Activated CD4-positive, alpha-beta T cell treated with anti-CD3 and anti-CD28 coated beads, Interleukin-2, amount 10 ng/mL, durations not matched to agents 24 days and 14 days (primary cell): ENCODE measurements at regions not wholly inside any gene's neighbourhood (a gene's known extent, or its start where the extent isn't known, plus 50 kb on each side); places are given as distances from the start of the nearest gene placed in this dataset.

Experiments
- DNase-seq: peaks from one replicate; pipeline ENCODE4 v3.0.0; 2022
- H3K27ac Mint-ChIP-seq: one replicate; pipeline ENCODE4 v1.8.0; 2022; ENCODE audit warnings: mild to moderate bottlenecking, mixed read lengths
- H3K27me3 Mint-ChIP-seq: one replicate; pipeline ENCODE4 v1.8.0; 2022; ENCODE audit warnings: mixed read lengths
- H3K36me3 Mint-ChIP-seq: one replicate; pipeline ENCODE4 v1.8.0; 2022; ENCODE audit warnings: low read depth, mild to moderate bottlenecking, mixed read lengths
- H3K4me1 Mint-ChIP-seq: one replicate; pipeline ENCODE4 v1.8.0; 2021; ENCODE audit warnings: mixed read lengths
- H3K4me3 Mint-ChIP-seq: one replicate; pipeline ENCODE4 v1.8.0; 2022; ENCODE audit warnings: mild to moderate bottlenecking, moderate library complexity, mixed read lengths
- H3K9me3 Mint-ChIP-seq: one replicate; pipeline ENCODE4 v1.8.0; 2021; ENCODE audit warnings: mixed read lengths
- intact Hi-C: fragments of 100-400 bp; cut with micrococcal nuclease; formaldehyde crosslinking; loops from one replicate; pipeline ENCODE4 v1.15.1; 2023

- intact Hi-C loops = no loop called here
- DNase-seq = no peak
- Mint-ChIP-seq H3K4me1 (no peaks in the 10 kb centered on the region), H3K27me3 (no peaks in the 10 kb centered on the region), H3K36me3 (no peaks in the 10 kb centered on the region), H3K4me3 (no peak overlapping the region), H3K9me3 (no peaks in the 10 kb centered on the region), H3K27ac (no peak overlapping the region)
Measured at GRCh38 chr2:122174061-122174460, 418.6 kb downstream of the TSN start.

- no peak for DNase-seq
- Mint-ChIP-seq H3K27ac (no peak overlapping the region), H3K36me3 (no peaks in the 10 kb centered on the region), H3K4me3 (no peak overlapping the region), H3K27me3 (no peaks in the 10 kb centered on the region), H3K9me3 (no peaks in the 10 kb centered on the region), H3K4me1 (peaks cover 2% of the 10 kb centered on the region)
- intact Hi-C loops = no loop called here
Measured at GRCh38 chr2:122179492-122180165, 424.2 kb downstream of the TSN start.

GRCh38 chr2:122180972-122181371, 425.5 kb downstream of the TSN start:
- H3K27me3 Mint-ChIP-seq = no peaks in the 10 kb centered on the region
- DNase-seq = no peak
- no peaks in the 10 kb centered on the region for H3K36me3 Mint-ChIP-seq
- no peak overlapping the region for H3K27ac Mint-ChIP-seq
- no peak overlapping the region for H3K4me3 Mint-ChIP-seq
- H3K4me1 Mint-ChIP-seq = peaks cover 2% of the 10 kb centered on the region
- no peaks in the 10 kb centered on the region for H3K9me3 Mint-ChIP-seq
- intact Hi-C loops = no loop called here

- no peaks in the 10 kb centered on the region for H3K36me3 Mint-ChIP-seq
- intact Hi-C loops = no loop called here
- no peak overlapping the region for H3K4me3 Mint-ChIP-seq
- no peaks in the 10 kb centered on the region for H3K9me3 Mint-ChIP-seq
- peaks cover 2% of the 10 kb centered on the region for H3K4me1 Mint-ChIP-seq
- H3K27me3 Mint-ChIP-seq = no peaks in the 10 kb centered on the region
- DNase-seq = no peak
- no peak overlapping the region for H3K27ac Mint-ChIP-seq
Measured at GRCh38 chr2:122182616-122183355, 427.3 kb downstream of the TSN start.

- no peak overlapping the region for H3K4me3 Mint-ChIP-seq
- no peak overlapping the region for H3K27ac Mint-ChIP-seq
- no peak for DNase-seq
- intact Hi-C loops = no loop called here
- H3K9me3 Mint-ChIP-seq = no peaks in the 10 kb centered on the region
- H3K4me1 Mint-ChIP-seq = peaks cover 2% of the 10 kb centered on the region
- no peaks in the 10 kb centered on the region for H3K27me3 Mint-ChIP-seq
- no peaks in the 10 kb centered on the region for H3K36me3 Mint-ChIP-seq
Measured at GRCh38 chr2:122183890-122184289, 428.4 kb downstream of the TSN start.

GRCh38 chr2:122186761-122187222, 431.3 kb downstream of the TSN start:
- Mint-ChIP-seq H3K9me3 (no peaks in the 10 kb centered on the region), H3K27ac (no peak overlapping the region), H3K4me3 (no peak overlapping the region), H3K4me1 (no peaks in the 10 kb centered on the region), H3K27me3 (no peaks in the 10 kb centered on the region), H3K36me3 (no peaks in the 10 kb centered on the region)
- intact Hi-C loops = no loop called here
- no peak for DNase-seq

GRCh38 chr2:122191331-122191730, 435.9 kb downstream of the TSN start:
- no peak for DNase-seq
- H3K9me3 Mint-ChIP-seq = no peaks in the 10 kb centered on the region

GRCh38 chr2:122193622-122194021, 438.2 kb downstream of the TSN start:
- H3K27ac Mint-ChIP-seq = no peak overlapping the region
- no peak for DNase-seq
- H3K4me3 Mint-ChIP-seq = no peak overlapping the region
- H3K36me3 Mint-ChIP-seq = no peaks in the 10 kb centered on the region
- H3K27me3 Mint-ChIP-seq = no peaks in the 10 kb centered on the region
- no peaks in the 10 kb centered on the region for H3K4me1 Mint-ChIP-seq
- intact Hi-C loops = no loop called here
- no peaks in the 10 kb centered on the region for H3K9me3 Mint-ChIP-seq

More at GRCh38 chr2:122191331-122191730, 435.9 kb downstream of the TSN start:
- intact Hi-C loops = no loop called here
- Mint-ChIP-seq H3K27me3 (no peaks in the 10 kb centered on the region), H3K27ac (no peak overlapping the region), H3K36me3 (no peaks in the 10 kb centered on the region), H3K4me1 (no peaks in the 10 kb centered on the region), H3K4me3 (no peak overlapping the region)

GRCh38 chr2:122194546-122194945, 439.1 kb downstream of the TSN start:
- Mint-ChIP-seq H3K4me1 (no peaks in the 10 kb centered on the region), H3K36me3 (no peaks in the 10 kb centered on the region), H3K27me3 (no peaks in the 10 kb centered on the region), H3K4me3 (no peak overlapping the region), H3K9me3 (no peaks in the 10 kb centered on the region), H3K27ac (no peak overlapping the region)
- intact Hi-C loops = no loop called here
- no peak for DNase-seq

GRCh38 chr2:122203523-122203922, 448.1 kb downstream of the TSN start:
- no peak for DNase-seq
- no peaks in the 10 kb centered on the region for H3K27me3 Mint-ChIP-seq
- no peaks in the 10 kb centered on the region for H3K36me3 Mint-ChIP-seq
- H3K4me1 Mint-ChIP-seq = no peaks in the 10 kb centered on the region
- no peak overlapping the region for H3K27ac Mint-ChIP-seq
- H3K4me3 Mint-ChIP-seq = no peak overlapping the region
- H3K9me3 Mint-ChIP-seq = no peaks in the 10 kb centered on the region
- intact Hi-C loops = no loop called here

- intact Hi-C loops = no loop called here
- Mint-ChIP-seq H3K9me3 (no peaks in the 10 kb centered on the region), H3K36me3 (no peaks in the 10 kb centered on the region), H3K27me3 (no peaks in the 10 kb centered on the region), H3K27ac (no peak overlapping the region), H3K4me1 (no peaks in the 10 kb centered on the region), H3K4me3 (no peak overlapping the region)
- DNase-seq = no peak
Measured at GRCh38 chr2:122205641-122206040, 450.2 kb downstream of the TSN start.

- Mint-ChIP-seq H3K36me3 (no peaks in the 10 kb centered on the region), H3K4me3 (no peak overlapping the region), H3K27ac (no peak overlapping the region), H3K9me3 (no peaks in the 10 kb centered on the region), H3K27me3 (no peaks in the 10 kb centered on the region), H3K4me1 (no peaks in the 10 kb centered on the region)
- no peak for DNase-seq
- intact Hi-C loops = no loop called here
Measured at GRCh38 chr2:122206101-122206500, 450.6 kb downstream of the TSN start.

GRCh38 chr2:122209377-122209776, 453.9 kb downstream of the TSN start:
- no peak overlapping the region for H3K27ac Mint-ChIP-seq
- H3K9me3 Mint-ChIP-seq = no peaks in the 10 kb centered on the region
- intact Hi-C loops = no loop called here
- H3K4me3 Mint-ChIP-seq = no peak overlapping the region
- no peak for DNase-seq
- no peaks in the 10 kb centered on the region for H3K36me3 Mint-ChIP-seq
- no peaks in the 10 kb centered on the region for H3K4me1 Mint-ChIP-seq
- no peaks in the 10 kb centered on the region for H3K27me3 Mint-ChIP-seq

GRCh38 chr2:122210065-122210464, 454.6 kb downstream of the TSN start:
- intact Hi-C loops = no loop called here
- H3K9me3 Mint-ChIP-seq = no peaks in the 10 kb centered on the region
- H3K36me3 Mint-ChIP-seq = no peaks in the 10 kb centered on the region
- H3K4me3 Mint-ChIP-seq = no peak overlapping the region
- DNase-seq = no peak
- H3K4me1 Mint-ChIP-seq = no peaks in the 10 kb centered on the region
- no peaks in the 10 kb centered on the region for H3K27me3 Mint-ChIP-seq
- H3K27ac Mint-ChIP-seq = no peak overlapping the region
